Upper lobe of left lung (tissue), 6 donors: ENCODE measurements at regions not wholly inside any gene's neighbourhood (a gene's known extent, or its start where the extent isn't known, plus 50 kb on each side); places are given as distances from the start of the nearest gene placed in this dataset.

Experiments
- ATAC-seq, 2 donors: fragments of 200-7000 bp; cut with Tn5 transposase; one replicate each; pipeline ENCODE4 v1.9.1; 2022; ENCODE audit warnings: mild to moderate bottlenecking in 2 of 2, moderate library complexity in 2 of 2; ENCODE audit not compliant: low FRiP score in 2 of 2
- DNase-seq, 2 donors: peaks; one replicate each; pipeline ENCODE4 v3.0.0-alpha.2; 2019 to 2020
- H3K27ac ChIP-seq, 4 donors: fragments of 200-600 bp; sonication (generic); one replicate each; pipeline ENCODE4 v1.5.1; 2016 to 2019
- H3K27me3 ChIP-seq, 4 donors: fragments of 200-600 bp; sonication (generic); one replicate each; pipeline ENCODE4 v1.5.1; 2017 to 2019
- H3K36me3 ChIP-seq, 4 donors: fragments of 200-600 bp; sonication (generic); one replicate each; pipeline ENCODE4 v1.5.1; 2016 to 2019
- H3K4me1 ChIP-seq, 4 donors: fragments of 200-600 bp; sonication (generic); one replicate each; pipeline ENCODE4 v1.5.1; 2018 to 2019
- H3K4me3 ChIP-seq, 4 donors: fragments of 200-600 bp; sonication (generic); one replicate each; pipeline ENCODE4 v1.5.1; 2017 to 2019; ENCODE audit warnings: mild to moderate bottlenecking in 2 of 4, moderate library complexity in 1 of 4
- H3K9me3 ChIP-seq, 4 donors: fragments of 200-600 bp; sonication (generic); one replicate each; pipeline ENCODE4 v1.5.1; 2018 to 2019
- EP300 ChIP-seq, 4 donors: sonication (generic); formaldehyde crosslinking; IDR thresholded peaks; one replicate each; pipeline ENCODE4 v1.5.1; 2017; ENCODE audit warnings: antibody characterized with exemption in 4 of 4, control low read depth in 2 of 4
- POLR2A ChIP-seq, 4 donors: fragments of 450-650 bp; IDR thresholded peaks; one replicate each; pipeline ENCODE4 v1.5.1; 2016 to 2017; ENCODE audit warnings: antibody characterized with exemption in 4 of 4, mild to moderate bottlenecking in 2 of 4
- POLR2AphosphoS5 ChIP-seq, 2 donors: sonication (generic); formaldehyde crosslinking; IDR thresholded peaks; one replicate each; pipeline ENCODE4 v1.5.1; 2017; ENCODE audit warnings: antibody characterized with exemption in 2 of 2
- WGBS, 2 donors: methylation state at CpG; one replicate each; pipeline ENCODE4 v1.1.5; 2017 to 2018; 5-methylcytosine and 5-hydroxymethylcytosine counted together
- TF ChIP-seq, protein P1 (sequence below), 6 experiments: fragments of 450-650 bp in 4 of 6; fragments of 200-600 bp in 2 of 6; sonication (generic) in 2 of 6; IDR thresholded peaks; one replicate each; pipeline ENCODE4 v1.5.1; 2016 to 2019; ENCODE audit warnings: antibody characterized with exemption in 6 of 6
- donor health status: DM: no; HTN: no; CAD: no; lungs with moderate emphysema.
- donor health status: DM: no; HTN: yes; CAD: no; lungs with severe emphysema.

DNA sequence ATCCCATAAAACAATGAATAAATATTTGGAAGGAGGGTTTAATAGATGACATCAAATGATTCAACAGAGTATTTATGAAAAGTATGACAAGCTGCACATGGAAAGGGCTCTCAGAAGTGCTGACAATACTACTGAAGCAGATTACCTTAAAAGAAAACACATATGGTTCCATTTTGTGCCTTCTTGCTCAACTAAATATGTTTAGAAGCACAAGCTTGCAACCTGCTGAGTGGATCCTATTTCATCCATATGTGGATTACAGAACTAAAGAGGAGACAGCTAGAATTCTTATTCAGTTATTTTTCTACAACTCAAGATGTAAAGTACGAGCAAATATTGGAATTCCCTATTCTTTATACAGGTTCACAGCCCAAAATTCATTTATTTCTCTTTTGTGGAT lies 340.6 kb downstream of the TFEC start:
- no peak overlapping the region for H3K27ac ChIP-seq
- ATAC-seq = no peak
- TF ChIP-seq POLR2AphosphoS5 (IDR thresholded peaks at IDR 0.05) = no peak
- TF ChIP-seq EP300 (IDR thresholded peaks at IDR 0.05) = no peak
- TF ChIP-seq, protein P1, sequence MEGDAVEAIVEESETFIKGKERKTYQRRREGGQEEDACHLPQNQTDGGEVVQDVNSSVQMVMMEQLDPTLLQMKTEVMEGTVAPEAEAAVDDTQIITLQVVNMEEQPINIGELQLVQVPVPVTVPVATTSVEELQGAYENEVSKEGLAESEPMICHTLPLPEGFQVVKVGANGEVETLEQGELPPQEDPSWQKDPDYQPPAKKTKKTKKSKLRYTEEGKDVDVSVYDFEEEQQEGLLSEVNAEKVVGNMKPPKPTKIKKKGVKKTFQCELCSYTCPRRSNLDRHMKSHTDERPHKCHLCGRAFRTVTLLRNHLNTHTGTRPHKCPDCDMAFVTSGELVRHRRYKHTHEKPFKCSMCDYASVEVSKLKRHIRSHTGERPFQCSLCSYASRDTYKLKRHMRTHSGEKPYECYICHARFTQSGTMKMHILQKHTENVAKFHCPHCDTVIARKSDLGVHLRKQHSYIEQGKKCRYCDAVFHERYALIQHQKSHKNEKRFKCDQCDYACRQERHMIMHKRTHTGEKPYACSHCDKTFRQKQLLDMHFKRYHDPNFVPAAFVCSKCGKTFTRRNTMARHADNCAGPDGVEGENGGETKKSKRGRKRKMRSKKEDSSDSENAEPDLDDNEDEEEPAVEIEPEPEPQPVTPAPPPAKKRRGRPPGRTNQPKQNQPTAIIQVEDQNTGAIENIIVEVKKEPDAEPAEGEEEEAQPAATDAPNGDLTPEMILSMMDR (IDR thresholded peaks at IDR 0.05) = no peak
- no peak for TF ChIP-seq POLR2A (IDR thresholded peaks at IDR 0.05)
- no peaks in the 10 kb centered on the region for H3K36me3 ChIP-seq
- H3K27me3 ChIP-seq = no peaks in the 10 kb centered on the region
- no peak for DNase-seq
- H3K4me1 ChIP-seq = no peaks in the 10 kb centered on the region
- no peaks in the 10 kb centered on the region for H3K9me3 ChIP-seq
- 70 to 89% methylated on average over 1 of the region's 1 CpG for WGBS, 2 donors
- H3K4me3 ChIP-seq = no peak overlapping the region

- Histone ChIP-seq H3K4me3 (no peak overlapping the region), H3K27ac (no peak overlapping the region), H3K36me3 (no peaks in the 10 kb centered on the region), H3K27me3 (no peaks in the 10 kb centered on the region), H3K9me3 (no peaks in the 10 kb centered on the region), H3K4me1 (peaks cover 0 to 3% (median 1%) of the 10 kb centered on the region in 4 donors)
- TF ChIP-seq POLR2A (IDR thresholded peaks at IDR 0.05) = no peak
- TF ChIP-seq, protein P1 (IDR thresholded peaks at IDR 0.05) = no peak
- TF ChIP-seq EP300 (IDR thresholded peaks at IDR 0.05) = no peak
- TF ChIP-seq POLR2AphosphoS5 (IDR thresholded peaks at IDR 0.05) = no peak
- 92 to 94% methylated on average over 3 of the region's 3 CpGs for WGBS, 2 donors
- DNase-seq (no peak), ATAC-seq (no peak)
Measured at GRCh38 chr7:115683093-115683492, 347.5 kb downstream of the TFEC start.

- WGBS, 2 donors = 72 to 73% methylated on average over 3 of the region's 3 CpGs
- H3K9me3 ChIP-seq = no peaks in the 10 kb centered on the region
- TF ChIP-seq EP300 (IDR thresholded peaks at IDR 0.05) (no peak), POLR2A (IDR thresholded peaks at IDR 0.05) (no peak), POLR2AphosphoS5 (IDR thresholded peaks at IDR 0.05) (no peak)
- TF ChIP-seq, protein P1 (IDR thresholded peaks at IDR 0.05) = no peak
- H3K27me3 ChIP-seq = no peaks in the 10 kb centered on the region
- ATAC-seq (no peak), DNase-seq (no peak)
- no peak overlapping the region for H3K27ac ChIP-seq
- no peaks in the 10 kb centered on the region for H3K36me3 ChIP-seq
- H3K4me3 ChIP-seq = no peak overlapping the region
- peaks cover 0 to 6% (median 1%) of the 10 kb centered on the region in 4 donors for H3K4me1 ChIP-seq
Measured at GRCh38 chr7:115682507-115682906, 348.1 kb downstream of the TFEC start.

DNA sequence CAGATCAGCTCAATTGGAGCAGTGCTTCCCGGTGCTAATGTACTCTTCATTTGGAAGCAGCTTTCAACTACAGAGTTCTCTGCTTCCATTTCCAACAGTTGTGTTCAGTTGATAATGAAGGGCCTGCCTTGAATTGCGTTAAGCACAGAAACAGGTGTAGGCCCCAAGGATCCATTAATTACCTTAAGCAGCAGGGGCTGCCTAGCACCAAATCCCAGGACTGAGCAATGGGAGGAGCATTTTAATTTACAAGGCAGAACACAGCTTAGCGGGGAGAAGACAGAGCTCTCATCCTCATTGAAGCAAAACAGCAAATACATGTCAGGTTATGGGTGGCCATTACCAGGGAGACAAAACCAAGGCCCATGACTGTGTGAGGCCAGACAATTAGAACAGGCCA lies 349.6 kb downstream of the TFEC start:
- Histone ChIP-seq H3K27me3 (no peaks in the 10 kb centered on the region), H3K4me3 (no peak overlapping the region), H3K4me1 (peaks cover 0 to 6% (median 1%) of the 10 kb centered on the region in 4 donors), H3K36me3 (no peaks in the 10 kb centered on the region), H3K27ac (no peak overlapping the region), H3K9me3 (no peaks in the 10 kb centered on the region)
- DNase-seq (no peak), ATAC-seq (no peak)
- TF ChIP-seq EP300 (IDR thresholded peaks at IDR 0.05) (no peak), POLR2A (IDR thresholded peaks at IDR 0.05) (no peak), POLR2AphosphoS5 (IDR thresholded peaks at IDR 0.05) (no peak)
- TF ChIP-seq, protein P1 (IDR thresholded peaks at IDR 0.05) = no peak
- 87 to 93% methylated on average over 3 of the region's 3 CpGs for WGBS, 2 donors

DNA sequence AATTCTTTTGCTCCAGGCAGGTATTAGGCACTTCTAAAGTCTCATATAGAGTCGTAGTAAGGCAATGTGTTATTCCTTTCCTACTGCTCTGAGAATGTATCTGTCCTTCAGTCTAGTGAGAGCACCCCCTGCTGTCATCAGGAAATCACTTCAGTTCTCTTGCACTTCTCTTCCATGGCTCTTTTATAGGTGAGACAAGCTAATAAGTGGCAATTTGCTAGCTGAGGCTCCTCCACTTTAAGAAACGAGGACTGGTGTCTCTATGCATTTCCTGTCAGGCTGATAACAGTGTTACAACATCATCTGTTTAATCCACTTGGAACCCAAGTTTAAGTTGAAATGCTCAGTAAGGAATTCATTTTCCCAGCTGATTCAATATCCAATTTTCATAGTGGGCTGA lies 350.6 kb downstream of the TFEC start:
- no peaks in the 10 kb centered on the region for H3K36me3 ChIP-seq
- DNase-seq (no peak), ATAC-seq (no peak)
- no peak overlapping the region for H3K27ac ChIP-seq
- H3K9me3 ChIP-seq = no peaks in the 10 kb centered on the region
- 12 to 20% methylated on average over 2 of the region's 2 CpGs for WGBS, 2 donors
- no peak overlapping the region for H3K4me3 ChIP-seq
- peaks cover 0 to 6% (median 1%) of the 10 kb centered on the region in 4 donors for H3K4me1 ChIP-seq
- no peaks in the 10 kb centered on the region for H3K27me3 ChIP-seq
- no peak for TF ChIP-seq POLR2AphosphoS5 (IDR thresholded peaks at IDR 0.05)
- TF ChIP-seq, protein P1 (IDR thresholded peaks at IDR 0.05) = peak in 3 of 6 experiments; percentile 33 to 38 (median 34)
